HepG2 (cell line): ENCODE measurements at regions not wholly inside any gene's neighbourhood (a gene's known extent, or its start where the extent isn't known, plus 50 kb on each side); places are given as distances from the start of the nearest gene placed in this dataset.

ENCODE experiments used
- ATAC-seq: fragments of 200-7000 bp; cut with Tn5 transposase; 3 replicates; pipeline ENCODE4 v1.9.1; 2020; ENCODE audit warnings: mild to moderate bottlenecking, moderate library complexity
- BruUV-seq: library from RNA; stranded (reverse); fragments of 400-500 nt; replicated peaks from 2 replicates; lab custom pipeline; 2021; lab: Mats Ljungman, UMichigan
- CTCF ChIA-PET: fragments of 300-600 bp; formaldehyde crosslinking; extraction: SDS; loops from one replicate; lab custom pipeline; 2021; ENCODE audit warnings: low total read pairs, inconsistent platforms, low intra/inter-chr PET ratio; lab: Yijun Ruan, JAX
- POLR2A ChIA-PET: fragments of 350-600 bp; sonication (Branson Sonifier 250); formaldehyde crosslinking; loops from one replicate; lab custom pipeline; 2020; ENCODE audit warnings: antibody characterized with exemption, inconsistent platforms; lab: Yijun Ruan, JAX
- DNase-seq: peaks from one replicate; pipeline ENCODE4 v3.0.0-alpha.2; 2015; ENCODE audit warnings: low spot score
- FAIRE-seq: peaks from 3 replicates; lab custom pipeline; 2011; peaks lifted over from hg19 to GRCh38; lab: Jason Lieb, UNC
- H2AFZ ChIP-seq: one replicate; pipeline ENCODE4 v1.6.1; 2011; ENCODE audit warnings: low read length, inconsistent platforms
- H3K27ac ChIP-seq: fragments of 300-600 bp; 3 replicates; pipeline ENCODE4 v1.8.0; 2011; ENCODE audit warnings: mixed run types, mild to moderate bottlenecking, mixed read lengths, low read length, inconsistent platforms; ENCODE audit not compliant: insufficient read depth; ENCODE audit errors: extremely low read length
- H3K27me3 ChIP-seq, 2 experiments: fragments of 200-600 bp in 1 of 2; 2 replicates in 1 of 2; 3 replicates in 1 of 2; pipeline versions ENCODE4 v1.6.0 to v1.8.0; 2011; ENCODE audit warnings: low read length in 2 of 2, mild to moderate bottlenecking in 2 of 2, moderate library complexity in 2 of 2, inconsistent platforms in 1 of 2; ENCODE audit not compliant: insufficient read depth in 2 of 2, control insufficient read depth in 1 of 2
- H3K36me3 ChIP-seq, 2 experiments: fragments of 200-600 bp in 1 of 2; replicated peaks in 1 of 2; 2 replicates in 1 of 2; 3 replicates in 1 of 2; pipeline versions ENCODE4 v1.5.1 to v1.8.0; 2011; ENCODE audit warnings: low read length in 2 of 2, inconsistent platforms in 1 of 2; ENCODE audit not compliant: insufficient read depth in 2 of 2, control insufficient read depth in 1 of 2
- H3K4me1 ChIP-seq: 2 replicates; pipeline ENCODE4 v1.5.1; 2012; ENCODE audit warnings: low read length, inconsistent platforms; ENCODE audit not compliant: insufficient read depth
- H3K4me2 ChIP-seq: 2 replicates; pipeline ENCODE4 v1.6.0; 2011; ENCODE audit warnings: low read depth, low read length, inconsistent platforms
- H3K4me3 ChIP-seq, 3 experiments: fragments of 200-600 bp in 1 of 3; sonication (generic), shearing (Covaris generic) in 1 of 3; replicated peaks in 1 of 3; 2 replicates each; pipeline ENCODE4 v1.5.1; 2011 to 2016; ENCODE audit warnings: low read length in 3 of 3, inconsistent platforms in 2 of 3, low read depth in 2 of 3, mild to moderate bottlenecking in 2 of 3, control low read depth in 1 of 3, mixed read lengths in 1 of 3; ENCODE audit not compliant: insufficient read depth in 1 of 3
- H3K79me2 ChIP-seq: one replicate; pipeline ENCODE4 v1.6.1; 2011; ENCODE audit warnings: low read length, inconsistent platforms; ENCODE audit not compliant: insufficient read depth
- H3K9ac ChIP-seq: 2 replicates; pipeline ENCODE4 v1.6.0; 2011; ENCODE audit warnings: mild to moderate bottlenecking, low read depth, low read length, inconsistent platforms; ENCODE audit not compliant: insufficient read depth
- H3K9me3 ChIP-seq: 2 replicates; pipeline ENCODE4 v1.5.1; 2012; ENCODE audit warnings: mild to moderate bottlenecking, low read length
- H4K20me1 ChIP-seq: 2 replicates; pipeline ENCODE4 v1.6.0; 2011; ENCODE audit warnings: inconsistent platforms, mild to moderate bottlenecking, low read length, moderate library complexity; ENCODE audit not compliant: insufficient read depth
- CSRNP1 ChIP-seq: sonication (generic); formaldehyde crosslinking; IDR thresholded peaks from 2 replicates; pipeline ENCODE4 v1.8.1; 2023; ENCODE audit warnings: mild to moderate bottlenecking, missing genetic modification reagents
- POGK ChIP-seq: sonication (generic); formaldehyde crosslinking; conservative IDR thresholded peaks from 2 replicates; pipeline ENCODE4 v1.8.0; 2022; ENCODE audit warnings: mild to moderate bottlenecking, moderate library complexity, missing genetic modification reagents
- PPARG ChIP-seq: conservative IDR thresholded peaks from 2 replicates; pipeline ENCODE4 v1.6.1; 2016; ENCODE audit warnings: missing biosample characterization, missing genetic modification reagents
- SALL2 ChIP-seq: sonication (generic); formaldehyde crosslinking; IDR thresholded peaks from 2 replicates; pipeline ENCODE4 v1.8.1; 2023; ENCODE audit warnings: mild to moderate bottlenecking, missing genetic modification reagents, inconsistent platforms
- ZNF326 ChIP-seq: sonication (generic); formaldehyde crosslinking; IDR thresholded peaks from 2 replicates; pipeline ENCODE4 v1.4.0; 2020; ENCODE audit warnings: missing genetic modification reagents, borderline replicate concordance
- WGBS: methylation state at CpG from one replicate; pipeline ENCODE4 v1.1.6; 2017; ENCODE audit warnings: low lambda C conversion rate; 5-methylcytosine and 5-hydroxymethylcytosine counted together
- in situ Hi-C: cut with HindIII; loops from 2 replicates; pipeline ENCODE4 v1.10.0; 2017; ENCODE audit warnings: low pct_unique_long_range_greater_than_20kb; ENCODE audit not compliant: extremely low pct_ligation_motif_present
- intact Hi-C: fragments of 100-400 bp; cut with micrococcal nuclease; formaldehyde crosslinking; loops from one replicate; pipeline ENCODE4 v1.10.0; 2022; ENCODE audit not compliant: unreplicated experiment

DNA sequence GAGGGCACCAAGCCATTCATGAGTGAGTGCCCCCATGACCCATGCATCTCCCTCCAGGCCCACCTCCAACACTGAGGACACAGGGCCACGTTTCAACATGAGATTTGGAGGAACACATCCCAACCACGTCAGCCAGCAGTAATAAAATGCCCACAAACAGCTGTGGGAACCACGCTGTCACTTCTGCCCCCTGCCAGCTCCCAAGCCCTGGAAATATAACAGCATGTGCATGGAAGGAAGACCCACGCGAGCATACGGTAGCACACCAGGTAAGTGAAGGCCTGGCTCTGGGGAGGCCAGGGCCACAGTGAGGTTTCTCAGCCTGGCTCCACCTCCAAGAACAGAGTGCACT lies 168.9 kb upstream of the PFKP start:
- ATAC-seq (no peak), FAIRE-seq (no peak), DNase-seq (no peak)
- Histone ChIP-seq H3K9ac (no peak overlapping the region), H2AFZ (no peak overlapping the region), H3K79me2 (no peaks in the 10 kb centered on the region), H3K4me1 (no peaks in the 10 kb centered on the region), H4K20me1 (no peaks in the 10 kb centered on the region), H3K9me3 (no peaks in the 10 kb centered on the region), H3K27ac (no peak overlapping the region), H3K36me3 (no peaks in the 10 kb centered on the region), H3K27me3 (peaks cover 3 to 43% of the 10 kb centered on the region in 2 experiments; a peak in 3 of 5 replicates), H3K4me2 (no peak overlapping the region), H3K4me3 (no peak overlapping the region)
- intact Hi-C loops (no loop called here), in situ Hi-C loops (no loop called here)
- no TSS peak for BruUV-seq
- CTCF ChIA-PET, result no interaction called here
- 23% methylated on average over 6 of the region's 6 CpGs for WGBS
- POLR2A ChIA-PET, result no interaction called here
- TF ChIP-seq SALL2 (CRISPR knock-in tag) (no peak), PPARG (CRISPR knock-in tag) (no peak), ZNF326 (no peak), CSRNP1 (CRISPR knock-in tag) (no peak)

DNA sequence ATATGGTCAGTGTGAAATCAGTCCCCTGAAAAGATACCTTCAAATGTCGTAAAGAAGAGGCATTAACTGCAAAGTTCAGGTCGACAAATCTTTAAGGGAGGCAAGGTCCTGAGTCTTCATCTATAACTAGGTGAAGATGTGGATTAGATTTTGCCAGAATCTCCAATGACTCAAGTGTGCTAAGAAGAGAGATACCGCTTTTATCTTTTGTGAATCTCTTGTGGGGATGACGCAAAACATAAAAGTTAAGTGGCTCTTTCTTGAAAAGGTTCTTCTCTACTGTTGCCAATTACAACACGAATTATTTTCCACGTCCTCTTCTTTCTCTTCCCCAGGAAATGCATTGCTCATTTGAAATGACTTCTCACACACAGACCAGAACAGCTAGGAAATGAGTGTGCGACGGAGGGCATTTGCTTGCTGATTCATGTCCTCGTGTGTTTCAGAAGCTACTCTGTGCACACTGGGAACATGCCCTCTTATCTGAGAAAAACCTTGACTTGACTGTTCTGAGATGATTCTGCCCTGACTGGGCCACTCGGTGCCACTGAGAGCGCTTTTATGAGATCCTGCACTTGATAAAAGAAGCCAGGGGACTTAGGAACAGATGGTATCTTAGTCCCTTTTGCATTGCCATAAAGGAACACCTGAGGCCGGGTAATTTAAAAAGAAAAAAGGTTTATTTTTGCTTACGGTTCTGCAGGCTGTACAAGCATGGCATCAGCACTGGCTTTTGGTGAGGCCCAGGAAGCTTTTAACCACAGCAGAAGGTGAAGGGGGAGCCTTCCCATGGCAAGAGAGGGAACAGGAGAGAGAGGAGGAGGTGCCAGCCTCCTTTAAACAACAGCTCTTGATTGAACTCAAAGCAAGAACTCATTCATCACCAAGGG lies 169.5 kb upstream of the PFKP start:
- Histone ChIP-seq H3K4me1 (no peaks in the 10 kb centered on the region), H3K27me3 (peaks cover 3 to 37% of the 10 kb centered on the region in 2 experiments; a peak in 2 of 5 replicates), H3K27ac (no peak overlapping the region), H3K4me2 (no peak overlapping the region), H3K79me2 (no peaks in the 10 kb centered on the region), H3K36me3 (no peaks in the 10 kb centered on the region), H3K9me3 (no peaks in the 10 kb centered on the region), H2AFZ (no peak overlapping the region), H3K9ac (no peak overlapping the region), H4K20me1 (no peaks in the 10 kb centered on the region), H3K4me3 (no peak overlapping the region)
- BruUV-seq, result no TSS peak
- no peak for FAIRE-seq
- intact Hi-C loops (no loop called here), in situ Hi-C loops (no loop called here)
- WGBS, result 19% methylated on average over 13 of the region's 13 CpGs
- TF ChIP-seq POGK (CRISPR knock-in tag), result no peak
- no peak for ATAC-seq
- POLR2A ChIA-PET, result no interaction called here
- CTCF ChIA-PET, result no interaction called here
- DNase-seq, result no peak
